ENCODE measurements at regions not wholly inside any gene's neighbourhood (a gene's known extent, or its start where the extent isn't known, plus 50 kb on each side); places are given as distances from the start of the nearest gene placed in this dataset.

DNA sequence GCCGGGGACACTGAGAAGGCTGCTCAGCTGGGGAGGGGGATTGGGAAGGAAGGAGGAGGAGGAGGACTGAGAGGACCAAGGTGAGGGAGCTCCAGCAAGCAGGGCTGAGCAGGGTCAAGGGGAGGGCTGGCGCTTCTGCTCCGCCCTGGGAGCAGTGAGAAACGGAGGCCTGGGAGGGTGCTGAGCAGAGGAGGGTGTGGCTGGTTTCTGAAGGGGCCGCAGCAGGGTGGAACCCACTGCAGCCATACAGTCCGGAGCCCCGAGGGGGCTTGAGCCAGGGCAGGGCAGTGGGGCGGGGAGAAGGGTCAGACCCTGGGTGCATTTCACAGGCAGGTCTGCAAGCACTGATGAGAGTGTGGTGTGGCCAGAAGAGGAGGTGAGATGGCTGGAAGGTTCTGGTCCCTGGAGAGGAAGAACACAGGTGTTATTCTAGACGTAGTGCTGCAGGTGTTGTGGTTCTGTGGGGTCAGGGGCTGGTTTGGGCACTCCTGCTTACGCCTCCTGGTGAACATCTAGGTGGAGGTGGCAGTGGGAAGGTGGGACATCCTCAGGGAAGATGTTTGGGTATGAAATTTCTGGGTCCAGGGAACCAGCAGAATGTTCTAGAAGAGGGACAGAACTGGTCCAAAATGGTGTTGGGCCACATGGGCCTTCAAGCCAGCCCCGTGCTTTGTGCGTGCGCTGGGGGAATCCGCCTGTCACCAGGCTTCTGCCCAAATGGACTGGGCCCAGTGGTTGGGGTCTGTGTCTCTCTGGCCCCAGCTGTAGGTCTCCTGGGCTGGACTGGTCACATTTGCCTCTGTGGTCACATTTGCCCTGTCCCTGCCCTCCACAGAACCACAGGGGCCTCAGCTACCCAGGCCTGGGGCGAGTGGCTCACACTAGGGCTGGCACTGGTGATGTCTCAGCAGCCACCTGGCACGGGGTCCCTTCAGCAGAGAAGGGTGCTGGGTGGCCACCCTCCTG is 714.7 kb downstream of the BRD1 start:
- no peak for DNase-seq

DNA sequence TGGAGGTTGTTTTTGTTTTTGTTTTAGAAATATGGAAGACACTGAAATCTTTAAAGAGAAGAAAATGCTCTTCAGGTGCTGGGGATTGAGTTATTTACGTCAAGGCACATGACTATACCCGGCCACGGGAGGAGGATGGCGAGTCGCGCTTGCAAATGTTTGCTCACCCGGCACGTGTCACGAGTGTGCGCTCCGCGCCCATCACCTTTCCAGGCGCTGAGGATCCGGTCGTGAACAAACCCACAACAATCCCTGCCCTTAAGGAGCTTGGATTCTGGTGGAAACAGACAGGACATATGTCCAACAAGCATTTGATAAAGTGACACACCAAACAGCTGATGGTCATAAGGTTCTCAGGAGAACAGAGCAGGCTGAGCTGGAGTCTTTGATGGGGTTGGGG is 715.5 kb downstream of the BRD1 start:
- DNase-seq, result no peak

DNA sequence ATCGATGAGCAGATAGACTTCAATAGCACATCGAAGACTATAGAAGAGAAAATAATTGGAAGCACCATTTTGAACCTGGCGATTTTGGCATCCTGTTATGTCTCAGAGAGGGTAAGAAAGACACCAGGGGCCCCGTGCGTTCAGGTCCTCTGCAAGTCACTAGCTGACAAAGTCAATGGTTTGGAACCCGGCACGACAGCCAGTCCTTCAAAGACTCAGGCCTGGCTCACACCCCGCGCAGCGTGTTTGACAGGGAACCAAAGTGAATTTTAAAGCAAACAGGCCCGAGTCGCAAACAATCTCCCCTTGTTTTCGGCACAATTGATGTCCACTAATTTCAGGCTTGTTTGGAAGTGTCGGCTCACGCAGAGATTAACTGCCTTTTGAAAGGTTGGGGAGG is 716.6 kb downstream of the BRD1 start:
- no peak for DNase-seq

DNA sequence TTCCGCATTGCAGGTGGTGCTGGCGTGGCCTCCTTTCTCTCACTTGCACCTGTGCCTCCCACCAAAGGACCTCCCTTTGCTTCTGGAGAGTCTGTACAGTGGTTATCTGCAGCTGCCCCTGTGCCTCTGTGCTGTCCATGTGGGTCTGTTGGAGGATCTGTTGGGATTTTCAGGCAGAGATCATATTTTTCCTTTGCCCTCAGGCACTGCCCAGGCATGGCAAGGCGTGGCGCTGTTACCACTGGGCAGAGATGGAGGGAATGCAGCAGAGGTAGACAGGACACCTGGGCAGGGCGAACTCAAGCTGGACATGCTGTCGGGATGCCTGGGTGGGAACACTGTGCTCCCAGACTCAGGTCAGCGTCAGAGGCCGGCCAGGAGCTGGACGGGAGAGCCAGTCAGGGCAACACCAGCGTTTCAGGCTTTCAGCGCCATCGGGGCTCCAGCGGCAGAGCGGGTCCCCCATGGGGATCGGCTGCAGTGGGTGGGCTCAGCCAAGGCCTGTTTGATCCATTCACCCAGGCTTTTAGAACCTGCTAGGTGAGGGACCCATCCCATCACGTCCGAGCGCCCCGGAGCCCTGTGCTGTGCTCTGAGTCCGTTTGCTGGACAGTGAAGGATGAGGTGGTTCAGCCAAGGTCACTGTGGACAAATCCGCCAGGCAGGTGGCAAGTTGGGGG is 718.9 kb downstream of the BRD1 start:
- no peak for DNase-seq

DNA sequence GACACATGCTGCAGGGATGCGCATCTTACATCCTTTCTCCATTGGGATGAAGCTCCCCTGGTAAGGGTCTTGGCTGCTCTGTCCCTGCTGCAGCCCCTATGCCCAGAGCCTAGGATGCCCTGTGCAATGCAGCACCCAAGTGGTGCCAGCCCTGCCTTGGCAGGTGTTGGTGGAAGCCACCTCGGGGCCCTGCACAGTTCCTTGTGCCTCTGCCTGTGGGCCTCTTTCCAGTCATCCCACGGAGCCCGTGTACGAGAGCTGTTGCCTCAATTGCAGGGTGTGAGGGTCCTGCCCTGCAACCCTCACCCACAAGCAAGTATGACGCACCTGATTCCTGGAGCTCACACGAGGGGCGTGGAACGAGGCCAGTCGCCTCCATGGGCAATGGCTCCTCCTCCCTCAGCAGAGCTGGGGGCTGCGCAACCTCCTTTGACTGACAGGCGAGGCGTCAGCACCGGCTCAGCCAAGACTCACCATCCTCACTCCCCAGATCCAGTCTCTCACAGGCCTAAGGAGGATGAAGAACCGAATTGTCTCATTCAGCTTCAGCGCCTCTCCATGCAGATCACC is 719.6 kb downstream of the BRD1 start:
- no peak for DNase-seq

DNA sequence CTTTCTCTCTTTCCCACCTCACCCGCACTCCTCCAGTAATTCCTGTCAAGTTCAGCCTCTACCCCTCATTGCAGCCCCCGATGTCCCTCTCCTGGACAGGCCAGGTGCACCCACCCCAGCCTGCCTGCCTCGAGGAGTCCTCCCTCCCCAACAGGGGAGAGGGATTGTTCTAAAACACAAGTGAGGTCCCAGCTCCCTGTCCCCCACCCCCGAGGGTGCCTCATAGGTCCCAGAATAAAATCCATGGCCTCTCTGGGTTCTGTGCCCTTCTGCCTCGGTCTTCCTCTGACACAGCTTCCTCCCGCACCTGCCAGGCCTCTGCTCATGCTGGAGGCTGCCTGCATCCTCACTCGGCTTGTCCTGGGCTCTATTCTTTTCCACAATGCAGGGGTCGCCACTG is 720.1 kb downstream of the BRD1 start:
- no peak for DNase-seq

DNA sequence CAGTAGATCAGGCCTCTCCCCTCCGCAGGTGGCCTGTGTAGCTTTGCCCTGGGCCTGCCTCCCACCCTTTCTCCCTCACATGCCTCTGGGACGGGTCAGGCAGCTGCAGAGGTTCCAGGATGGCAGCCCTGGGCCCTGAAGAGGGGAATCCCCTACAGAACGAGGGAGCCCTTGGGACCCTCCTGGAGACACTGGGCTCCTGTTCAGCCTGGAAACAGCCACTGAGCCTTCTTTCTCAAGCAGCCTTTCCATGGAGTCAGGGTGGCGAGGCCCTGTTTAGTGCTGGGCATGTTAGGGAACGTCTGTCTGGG is 720.9 kb downstream of the BRD1 start:
- DNase-seq, result no peak

DNA sequence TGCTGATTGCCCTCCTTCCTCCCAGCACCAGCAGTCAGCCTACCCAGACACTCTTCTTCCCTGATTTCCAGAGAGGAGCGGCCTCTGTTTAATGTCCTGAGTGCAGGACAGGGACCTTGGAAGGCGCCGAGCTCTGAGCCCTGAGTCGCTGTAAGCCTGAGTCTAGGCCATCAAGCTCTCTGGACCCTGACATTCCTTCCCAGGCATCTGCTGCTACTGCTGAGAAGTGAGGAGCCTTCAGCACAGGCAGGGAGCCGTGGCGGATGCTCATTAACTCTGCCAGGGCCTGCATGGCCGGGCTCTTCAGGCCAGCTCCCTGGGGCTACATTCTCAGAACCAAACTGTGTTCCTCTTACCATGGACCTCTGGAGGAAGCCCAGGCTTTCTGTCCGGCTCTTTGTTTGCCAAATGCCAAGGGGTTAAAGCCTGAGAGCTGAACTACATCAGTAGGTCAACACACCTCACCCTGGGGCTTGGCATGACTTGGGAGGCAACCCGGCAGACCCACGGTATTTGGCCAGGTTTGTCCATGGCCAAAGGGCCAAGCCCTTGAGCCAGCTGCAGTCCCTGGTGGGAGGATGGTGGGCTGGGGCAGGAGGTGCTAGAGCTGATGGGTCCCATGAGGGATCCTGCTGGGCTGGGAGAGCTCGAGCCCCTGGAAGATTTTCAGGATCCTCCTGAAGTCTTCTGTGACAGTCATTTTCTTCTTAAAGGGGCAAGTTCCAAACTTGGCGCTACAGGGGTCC is 721.4 kb downstream of the BRD1 start:
- no peak for DNase-seq

DNA sequence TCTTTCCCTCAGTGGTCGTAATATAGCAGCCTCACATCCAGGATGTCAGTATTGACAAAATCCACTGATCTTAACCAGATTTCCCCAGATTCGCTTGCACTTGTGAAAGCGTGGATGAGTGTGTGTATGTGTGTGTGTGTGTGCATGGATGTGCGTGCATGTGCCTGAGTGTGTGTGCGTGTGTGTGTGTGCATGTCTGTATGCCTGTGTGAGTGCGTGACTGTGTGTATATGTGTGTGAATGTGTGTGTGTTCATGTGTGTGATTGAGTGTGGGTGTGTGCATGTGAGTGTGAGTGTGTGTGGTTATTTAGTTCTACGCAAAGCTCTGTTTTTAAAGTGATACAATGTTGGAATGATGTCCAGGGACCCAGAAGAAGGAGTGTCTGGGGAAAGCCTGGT is 723.2 kb downstream of the BRD1 start:
- no peak for DNase-seq

DNA sequence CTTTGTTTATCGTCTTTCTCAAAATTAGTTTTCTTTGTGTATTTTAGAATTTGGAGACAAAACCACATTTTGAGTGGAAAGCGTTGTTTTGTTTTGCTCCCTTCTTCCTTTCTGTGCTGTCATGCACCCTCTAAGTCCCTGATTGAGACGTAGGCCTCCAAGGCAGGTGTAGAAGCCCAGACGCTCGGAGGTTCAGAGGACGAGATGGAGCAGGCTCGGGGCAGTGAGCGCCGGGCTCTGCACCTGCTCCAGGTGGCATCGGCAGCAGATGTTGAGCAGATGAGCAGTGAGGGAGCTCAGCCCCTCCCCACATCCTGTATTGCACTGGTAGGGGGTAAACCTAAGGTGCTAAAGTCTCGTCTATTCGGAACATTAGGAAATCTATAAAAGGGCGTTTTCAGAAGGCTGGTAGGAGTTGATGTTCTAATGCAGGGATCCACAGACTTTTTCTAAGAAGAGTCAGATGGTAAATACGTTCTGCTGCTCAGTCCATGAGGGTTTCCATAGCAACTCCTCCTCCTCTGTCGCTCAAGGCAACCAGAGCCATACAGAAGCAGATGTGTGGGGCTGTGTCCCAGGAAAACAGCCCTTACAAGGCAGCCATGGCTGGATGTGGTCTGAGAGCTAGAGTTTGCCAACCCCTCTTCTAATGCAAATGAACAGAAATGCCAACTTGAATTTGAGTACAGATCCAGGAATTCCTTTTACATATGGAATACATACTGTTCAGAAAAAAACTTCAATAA is 724.2 kb downstream of the BRD1 start:
- no peak for DNase-seq

DNA sequence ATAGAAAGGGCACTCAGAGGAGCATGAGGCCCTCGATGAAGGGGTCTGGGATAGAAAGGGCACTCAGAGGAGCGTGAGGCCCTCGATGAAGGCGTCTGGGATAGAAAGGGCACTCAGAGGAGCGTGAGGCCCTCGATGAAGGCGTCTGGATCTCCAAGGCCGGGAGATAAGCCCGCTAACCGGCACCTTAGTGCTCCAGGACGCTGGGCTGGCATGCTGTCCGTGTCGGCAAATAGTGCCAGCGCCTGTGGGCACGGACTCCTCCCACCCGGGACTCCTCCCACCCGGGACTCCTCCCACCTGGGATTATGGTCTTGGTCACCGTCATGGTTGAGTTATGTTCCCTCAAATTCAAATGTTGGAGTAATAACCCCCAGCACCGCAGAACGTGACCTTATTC is 725.3 kb downstream of the BRD1 start:
- DNase-seq, result no peak

DNA sequence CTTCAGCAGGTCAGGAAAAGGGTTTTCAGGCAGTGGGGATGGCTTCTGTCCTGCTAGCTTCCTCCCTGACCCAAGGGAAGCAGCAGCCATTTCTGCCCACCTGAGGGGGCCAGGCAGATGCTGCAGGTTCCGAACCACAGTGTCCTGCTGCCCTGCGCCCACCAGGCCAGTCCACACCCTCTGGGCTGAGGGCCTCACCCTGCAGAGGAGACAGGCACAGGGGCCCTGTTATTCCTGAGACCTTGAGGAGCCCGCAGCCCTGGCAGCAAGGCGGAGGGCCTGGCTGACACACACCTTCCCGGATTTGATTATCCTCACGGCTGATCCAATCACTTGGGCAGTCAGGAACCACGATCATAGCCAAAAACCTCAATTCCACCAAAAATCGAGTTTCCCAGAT is 725.8 kb downstream of the BRD1 start:
- DNase-seq, result no peak

DNA sequence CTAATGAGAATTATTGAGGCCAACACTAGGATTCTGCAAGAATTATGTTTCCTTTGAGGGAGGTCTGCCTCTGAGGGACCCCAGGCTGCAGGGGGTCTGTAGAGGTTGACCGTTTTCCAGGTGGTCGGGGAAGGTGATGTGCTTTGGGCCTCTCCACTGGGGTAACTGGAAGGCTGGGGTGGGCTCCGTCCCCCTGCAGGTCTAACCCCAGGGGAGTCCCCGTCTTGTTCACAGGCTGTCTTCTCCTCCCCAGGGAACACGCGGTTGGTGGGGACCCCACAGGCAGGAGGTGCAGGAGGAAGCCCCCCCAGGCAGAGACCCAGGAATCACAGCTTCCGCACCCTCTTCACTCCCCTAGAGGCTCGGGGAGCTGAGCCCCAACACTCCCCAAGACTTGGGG is 726.4 kb downstream of the BRD1 start:
- DNase-seq, result no peak

DNA sequence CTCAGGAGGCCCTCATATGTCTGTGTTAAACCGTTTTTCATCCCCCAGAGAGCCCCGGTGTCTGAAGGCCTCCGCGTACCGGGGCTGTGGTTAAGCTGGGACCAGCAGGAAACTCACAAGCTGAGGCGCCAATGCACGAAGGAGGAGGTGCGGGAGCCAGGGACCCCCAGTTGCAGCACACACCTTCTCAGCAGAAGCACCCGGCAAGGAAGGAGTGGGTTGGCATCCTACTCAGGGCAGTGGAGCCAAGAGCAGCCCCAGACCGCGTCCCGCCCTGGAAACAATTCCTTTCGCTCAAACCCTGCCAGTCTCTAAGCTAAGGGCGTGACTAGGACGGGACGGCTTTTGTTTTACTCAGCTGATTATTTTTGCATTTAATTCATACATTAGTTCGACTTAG is 726.9 kb downstream of the BRD1 start:
- no peak for DNase-seq

DNA sequence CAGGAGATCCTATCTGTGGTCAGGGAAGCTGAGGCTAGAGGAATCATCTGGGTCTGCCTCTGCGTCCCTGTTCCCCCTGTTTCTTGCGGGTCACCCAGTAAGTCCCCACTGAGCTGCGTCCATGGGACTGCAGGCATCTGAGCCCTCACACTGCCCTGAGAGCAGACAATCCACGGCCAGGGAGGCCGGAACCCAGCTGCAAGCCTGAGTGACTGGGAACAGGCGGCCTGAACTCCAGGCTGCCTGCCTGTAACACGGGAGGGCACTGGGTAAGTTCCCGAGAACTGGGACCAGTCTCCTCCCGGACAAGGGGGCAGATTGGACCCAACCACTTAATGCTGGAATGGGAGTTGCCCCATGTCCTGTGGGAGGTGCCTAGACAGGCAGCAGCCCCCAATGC is 727.4 kb downstream of the BRD1 start:
- no peak for DNase-seq

DNA sequence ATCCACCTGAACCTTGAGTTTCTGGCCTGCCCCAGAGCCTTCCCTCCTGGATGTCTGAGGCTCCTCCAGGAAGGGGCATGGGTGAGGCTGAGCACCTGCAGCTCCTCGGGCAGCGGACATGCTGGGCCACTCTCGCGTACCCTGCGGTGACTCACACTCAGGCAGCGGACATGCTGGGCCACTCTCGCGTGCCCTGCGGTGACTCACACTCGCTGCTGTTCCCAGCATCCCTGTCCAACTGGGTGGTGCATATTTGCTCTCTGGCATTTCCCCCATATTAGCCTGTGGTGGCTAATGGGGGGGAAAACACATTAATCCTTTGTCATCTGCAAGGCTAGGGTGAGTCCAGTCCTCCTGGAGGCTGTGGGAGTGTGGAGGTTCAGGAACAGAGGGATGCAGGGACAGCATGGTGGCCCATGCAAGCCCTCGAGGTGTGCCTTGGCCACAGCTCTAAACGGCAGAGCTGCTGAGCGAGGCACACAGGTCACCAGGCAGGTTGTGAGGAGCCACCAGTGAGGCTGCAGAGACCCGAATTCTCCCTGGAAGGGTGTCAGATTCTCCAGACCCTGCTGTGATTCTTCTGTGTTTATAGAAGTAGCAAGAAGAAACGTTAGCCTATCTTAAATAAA is 728.1 kb downstream of the BRD1 start:
- DNase-seq, result no peak

DNA sequence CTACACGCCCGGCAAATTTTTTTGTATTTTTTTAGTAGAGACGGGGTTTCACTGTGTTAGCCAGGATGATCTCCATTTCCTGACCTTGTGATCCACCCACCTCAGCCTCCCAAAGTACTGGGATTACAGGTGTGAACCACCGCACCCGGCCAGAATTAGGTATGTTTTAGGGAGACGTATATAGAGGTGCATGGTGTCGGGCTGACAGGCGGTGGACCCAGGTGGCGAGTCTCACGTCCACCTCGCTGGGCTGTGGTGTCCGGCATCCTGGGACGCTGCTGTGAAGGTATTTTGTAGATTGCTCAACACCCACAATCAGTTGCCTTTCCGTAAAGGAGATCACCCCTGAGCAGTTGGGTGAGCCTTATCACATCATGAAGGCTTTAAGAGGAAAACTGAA is 728.6 kb downstream of the BRD1 start:
- no peak for DNase-seq

DNA sequence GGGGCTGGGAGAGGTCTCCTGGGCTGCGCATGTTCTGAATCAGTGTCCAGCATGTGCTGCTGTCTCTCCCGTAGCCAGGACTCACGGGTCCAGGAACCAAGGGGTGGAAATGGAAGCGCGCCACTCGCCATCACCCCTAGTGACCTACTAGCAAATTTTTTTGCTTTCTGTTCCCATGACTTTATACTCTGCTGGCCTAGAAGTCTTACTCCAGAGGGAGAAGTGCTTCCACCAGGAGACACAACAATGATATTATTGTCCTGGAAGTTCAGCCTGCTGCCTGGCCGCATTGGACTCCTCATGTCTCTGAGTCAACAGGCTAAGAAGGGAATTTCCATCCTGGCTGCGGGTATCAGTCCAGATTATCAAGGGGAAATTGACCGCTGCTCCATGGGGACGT is 729.7 kb downstream of the BRD1 start:
- DNase-seq, result no peak

DNA sequence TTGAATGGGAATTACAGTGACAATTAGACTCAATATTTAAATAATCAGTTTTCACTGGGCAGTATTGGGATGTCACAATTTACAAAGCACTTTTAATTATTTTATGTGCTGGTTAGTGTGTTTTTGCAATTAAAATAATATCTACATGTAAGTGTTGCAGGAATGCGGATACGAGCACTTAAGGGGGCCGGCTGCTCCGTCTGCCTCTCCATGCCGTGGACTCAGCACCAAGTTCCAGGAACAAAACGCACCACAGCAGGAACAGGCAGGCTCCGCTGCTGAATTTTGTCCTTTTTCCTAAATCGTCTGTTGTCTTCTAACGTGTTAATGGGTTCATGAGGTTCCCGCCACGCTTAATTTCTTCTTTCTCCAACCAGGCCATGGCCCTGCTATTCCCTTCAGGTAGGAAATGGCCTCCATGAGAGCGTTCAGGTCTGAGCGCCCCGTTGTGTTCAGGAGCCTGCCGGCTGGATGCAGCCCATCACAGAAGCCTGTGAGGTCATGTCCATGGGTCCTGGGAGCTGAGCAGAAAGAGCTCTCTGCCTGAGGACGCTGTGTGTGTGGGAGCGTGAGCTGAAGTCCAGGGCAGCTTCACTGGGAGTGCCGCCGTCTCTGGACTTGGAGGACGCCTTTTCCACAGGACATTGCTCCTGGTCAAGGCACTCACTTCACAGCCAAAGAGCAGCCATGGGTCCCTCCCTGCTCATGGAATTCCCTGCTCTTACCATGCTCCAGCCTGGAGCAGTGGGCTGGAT is 730.3 kb downstream of the BRD1 start:
- no peak for DNase-seq

DNA sequence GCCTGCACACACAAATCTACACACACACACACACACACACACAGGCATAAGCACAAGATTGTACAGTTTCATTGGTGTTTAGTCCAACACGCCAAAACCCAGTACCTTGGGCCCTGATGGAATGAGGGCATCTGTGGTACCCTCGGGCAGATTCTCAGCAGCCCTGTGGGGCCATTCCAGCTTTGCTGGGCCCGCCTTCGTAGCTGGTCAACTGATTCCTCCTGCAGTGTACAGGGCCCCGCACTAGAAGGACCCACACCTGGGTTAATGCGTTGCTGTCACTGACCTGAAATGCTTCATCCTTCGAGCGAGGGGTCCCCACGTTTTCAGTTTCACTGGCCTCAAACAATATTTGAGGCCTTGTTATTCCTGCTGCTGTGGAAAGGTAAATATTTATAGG is 731.2 kb downstream of the BRD1 start:
- no peak for DNase-seq

DNA sequence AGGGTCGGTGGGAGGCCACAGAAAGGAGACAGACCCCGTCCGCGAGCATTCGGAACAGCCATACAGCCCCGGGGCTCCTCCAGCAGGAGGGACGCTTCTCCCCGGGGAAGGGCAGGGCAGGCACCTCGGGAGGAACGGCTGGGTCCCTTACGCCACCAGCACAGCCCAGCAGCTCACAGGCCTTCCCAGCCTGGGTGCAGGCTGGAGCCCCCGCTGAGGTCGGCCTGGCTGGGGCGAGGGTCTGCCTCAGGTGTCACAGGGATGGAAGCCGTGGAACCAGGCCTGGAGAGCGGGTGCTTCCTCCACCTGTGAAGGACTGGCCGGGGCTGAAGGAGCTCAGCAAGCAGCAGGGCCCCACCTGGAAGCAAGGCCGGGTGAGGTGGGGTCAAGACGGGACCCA is 732.3 kb downstream of the BRD1 start:
- DNase-seq, result no peak

DNA sequence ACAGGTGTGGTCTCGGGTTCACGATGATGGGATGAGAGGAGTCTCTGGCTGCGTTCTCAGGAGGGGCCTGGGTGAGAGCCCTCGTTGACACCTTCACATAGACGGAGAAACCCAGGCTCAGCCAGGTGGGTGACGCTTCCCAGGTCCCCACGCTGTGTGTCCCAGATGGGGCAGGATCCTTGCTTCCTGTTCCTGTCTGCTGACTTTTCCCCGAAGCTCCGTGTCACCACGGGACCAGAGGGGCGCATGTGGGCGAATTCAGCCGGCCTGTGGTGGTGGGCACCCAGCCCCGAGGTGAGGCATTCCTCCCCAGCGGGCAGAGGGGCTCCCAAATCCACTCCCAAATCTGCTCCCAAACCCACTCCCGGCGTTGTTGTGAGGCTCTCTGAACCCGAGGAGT is 732.8 kb downstream of the BRD1 start:
- no peak for DNase-seq

All from CD4-positive, alpha-beta T cell treated with Interleukin-21 for 1 hour (primary cell).